ENCODE measurements at regions not wholly inside any gene's neighbourhood (a gene's known extent, or its start where the extent isn't known, plus 50 kb on each side); places are given as distances from the start of the nearest gene placed in this dataset.

GRCh38 chr5:100691548-100691947, 156.4 kb downstream of the FAM174A start:
- Histone ChIP-seq H3K9me1 (replicated peaks; ENCODE audit: control insufficient read depth, extremely low read depth, insufficient read depth, low read length) (no peaks in the 10 kb centered on the region), H3K9me3 (replicated peaks; ENCODE audit: control insufficient read depth, insufficient read depth, low read length) (no peaks in the 10 kb centered on the region), H3K27ac (ENCODE audit: insufficient read depth, low read depth, low read length) (no peak overlapping the region), H3K27me3 (ENCODE audit: control insufficient read depth in 2 of 2, insufficient read depth in 2 of 2, low read length in 2 of 2) (no peaks in the 10 kb centered on the region), H3K36me3 (ENCODE audit: control insufficient read depth in 2 of 2, extremely low read depth in 1 of 2, insufficient read depth in 2 of 2, low read length in 2 of 2) (no peaks in the 10 kb centered on the region), H3K79me2 (ENCODE audit: control insufficient read depth, insufficient read depth, low read length) (no peaks in the 10 kb centered on the region), H4K20me1 (replicated peaks; ENCODE audit: control insufficient read depth, extremely low read depth, insufficient read depth, low read length) (no peaks in the 10 kb centered on the region), H3K4me3 (replicated peaks in 1 of 3; ENCODE audit: insufficient read depth in 1 of 3, low read depth in 1 of 3, low read length in 3 of 3) (no peak overlapping the region), H3K4me1 (ENCODE audit: control insufficient read depth, extremely low read depth, insufficient read depth, low read length) (peaks cover 7% of the 10 kb centered on the region), H3K4me2 (ENCODE audit: insufficient read depth, low read length) (no peak overlapping the region), H2AFZ (ENCODE audit: low read depth, low read length) (no peak overlapping the region), H3K9ac (replicated peaks; ENCODE audit: extremely low read depth, insufficient read depth, low read length) (no peak overlapping the region)
- BruUV-seq (replicated peaks): no TSS peak
- POLR2A ChIA-PET: no interaction called here
- TF ChIP-seq MYC (IDR thresholded peaks at IDR 0.05; ENCODE audit: low read depth, low read length) (no peak), GATA2 (IDR thresholded peaks at IDR 0.05; ENCODE audit: insufficient read depth, insufficient read length, low read depth, low read length) (peak; percentile 33), FOS (IDR thresholded peaks at IDR 0.05; ENCODE audit: borderline replicate concordance, insufficient read depth, low read length) (peak; percentile 5)
- CTCF ChIA-PET: interaction anchor here (1.0 to 1.2 kb wide), 2 partner anchors 12 to 15 kb away, joined by 3 read pairs; no protein-coding TSS in a partner anchor
- dilution Hi-C loops (cut with MboI; ENCODE audit: extremely low pct_ligation_motif_present, low sequenced_read_pairs): no loop called here
- FAIRE-seq (no peak), DNase-seq (ENCODE audit: low read depth, low spot score) (no peak)
- intact Hi-C loops (cut with micrococcal nuclease): no loop called here

- no TSS peak for BruUV-seq (replicated peaks)
- Histone ChIP-seq H3K9me3 (replicated peaks; ENCODE audit: control insufficient read depth, insufficient read depth, low read length) (no peaks in the 10 kb centered on the region), H2AFZ (ENCODE audit: low read depth, low read length) (no peak overlapping the region), H3K79me2 (ENCODE audit: control insufficient read depth, insufficient read depth, low read length) (no peaks in the 10 kb centered on the region), H3K9me1 (replicated peaks; ENCODE audit: control insufficient read depth, extremely low read depth, insufficient read depth, low read length) (no peaks in the 10 kb centered on the region), H3K36me3 (ENCODE audit: control insufficient read depth in 2 of 2, extremely low read depth in 1 of 2, insufficient read depth in 2 of 2, low read length in 2 of 2) (no peaks in the 10 kb centered on the region), H3K27me3 (ENCODE audit: control insufficient read depth in 2 of 2, insufficient read depth in 2 of 2, low read length in 2 of 2) (no peaks in the 10 kb centered on the region), H3K4me1 (ENCODE audit: control insufficient read depth, extremely low read depth, insufficient read depth, low read length) (no peaks in the 10 kb centered on the region), H3K9ac (replicated peaks; ENCODE audit: extremely low read depth, insufficient read depth, low read length) (no peak overlapping the region), H3K27ac (ENCODE audit: insufficient read depth, low read depth, low read length) (no peak overlapping the region), H3K4me3 (replicated peaks in 1 of 3; ENCODE audit: insufficient read depth in 1 of 3, low read depth in 1 of 3, low read length in 3 of 3) (no peak overlapping the region), H4K20me1 (replicated peaks; ENCODE audit: control insufficient read depth, extremely low read depth, insufficient read depth, low read length) (no peaks in the 10 kb centered on the region), H3K4me2 (ENCODE audit: insufficient read depth, low read length) (no peak overlapping the region)
- dilution Hi-C loops (cut with MboI; ENCODE audit: extremely low pct_ligation_motif_present, low sequenced_read_pairs) (no loop called here), intact Hi-C loops (cut with micrococcal nuclease) (no loop called here)
- ChIA-PET CTCF (no interaction called here), POLR2A (no interaction called here)
- no peak for TF ChIP-seq MYC (IDR thresholded peaks at IDR 0.05; ENCODE audit: low read depth, low read length)
- TF ChIP-seq JUN (IDR thresholded peaks at IDR 0.05; ENCODE audit: borderline replicate concordance, insufficient read depth, insufficient read length, low read depth): no peak
- TF ChIP-seq, protein P1, sequence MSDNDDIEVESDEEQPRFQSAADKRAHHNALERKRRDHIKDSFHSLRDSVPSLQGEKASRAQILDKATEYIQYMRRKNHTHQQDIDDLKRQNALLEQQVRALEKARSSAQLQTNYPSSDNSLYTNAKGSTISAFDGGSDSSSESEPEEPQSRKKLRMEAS (IDR thresholded peaks at IDR 0.05; ENCODE audit: insufficient read depth, insufficient read length): no peak
- TF ChIP-seq FOS (IDR thresholded peaks at IDR 0.05; ENCODE audit: borderline replicate concordance, insufficient read depth, low read length): no peak
- no peak for TF ChIP-seq POLR2AphosphoS5 (IDR thresholded peaks at IDR 0.05; ENCODE audit: insufficient read depth, low read depth, low read length)
- TF ChIP-seq CTCF (IDR thresholded peaks at IDR 0.05; ENCODE audit: extremely low read depth in 1 of 2, insufficient read depth in 1 of 2, low read depth in 1 of 2, low read length in 2 of 2): no peak
- no peak for TF ChIP-seq GATA2 (IDR thresholded peaks at IDR 0.05; ENCODE audit: insufficient read depth, insufficient read length, low read depth, low read length)
- TF ChIP-seq EZH2 (IDR thresholded peaks at IDR 0.05; ENCODE audit: borderline replicate concordance, low read depth, low read length, severe bottlenecking): no peak
- TF ChIP-seq POLR2A (IDR thresholded peaks at IDR 0.05; ENCODE audit: low read depth, low read length): no peak
- no peak for FAIRE-seq
- DNase-seq (ENCODE audit: low read depth, low spot score): no peak
These were observed 158.3 kb downstream of the FAM174A start for GRCh38 chr5:100693481-100693880.

All from endothelial cell of umbilical vein (primary cell).